Lung (tissue), 11 donors: ENCODE measurements at regions not wholly inside any gene's neighbourhood (a gene's known extent, or its start where the extent isn't known, plus 50 kb on each side); places are given as distances from the start of the nearest gene placed in this dataset.

Experiments
- ATAC-seq: fragments of 200-7000 bp; cut with Tn5 transposase; one replicate; pipeline ENCODE4 v1.9.1; 2020; ENCODE audit warnings: moderate number of reproducible peaks; ENCODE audit not compliant: insufficient read depth, low FRiP score
- DNase-seq, 3 donors: peaks; one replicate each; pipeline ENCODE4 v3.0.0-alpha.2; 2013 to 2017
- H3K27ac ChIP-seq, 2 donors: one replicate each; pipeline ENCODE4 v1.5.1; 2013; ENCODE audit warnings: mild to moderate bottlenecking in 2 of 2, moderate library complexity in 2 of 2, control low read depth in 1 of 2, inconsistent platforms in 1 of 2, low read depth in 1 of 2, low read length in 1 of 2
- H3K27me3 ChIP-seq, 3 donors: one replicate each; pipeline ENCODE4 v1.5.1; 2013; ENCODE audit warnings: low read length in 2 of 3; ENCODE audit not compliant: control insufficient read depth in 3 of 3, insufficient read depth in 3 of 3
- H3K36me3 ChIP-seq, 4 donors: one replicate each; pipeline ENCODE4 v1.5.1; 2013; ENCODE audit warnings: low read length in 4 of 4, mild to moderate bottlenecking in 1 of 4, moderate library complexity in 1 of 4; ENCODE audit not compliant: control insufficient read depth in 4 of 4, insufficient read depth in 4 of 4
- H3K4me1 ChIP-seq, 5 donors: one replicate each; pipeline ENCODE4 v1.5.1; 2013; ENCODE audit warnings: low read length in 5 of 5, mild to moderate bottlenecking in 2 of 5, moderate library complexity in 1 of 5; ENCODE audit not compliant: control insufficient read depth in 5 of 5, insufficient read depth in 5 of 5
- H3K4me3 ChIP-seq: one replicate; pipeline ENCODE4 v1.5.1; 2013; ENCODE audit warnings: mild to moderate bottlenecking, control low read depth, moderate library complexity
- H3K9ac ChIP-seq, 2 donors: one replicate each; pipeline ENCODE4 v1.5.1; 2013; ENCODE audit warnings: low read length in 2 of 2, control low read depth in 1 of 2; ENCODE audit not compliant: insufficient read depth in 1 of 2
- H3K9me3 ChIP-seq, 4 donors: one replicate each; pipeline ENCODE4 v1.5.1; 2013; ENCODE audit warnings: low read length in 3 of 4, mild to moderate bottlenecking in 1 of 4, moderate library complexity in 1 of 4; ENCODE audit not compliant: control insufficient read depth in 4 of 4, insufficient read depth in 3 of 4
- WGBS, 2 donors: extraction: QIAGEN DNeasy Blood & Tissue Kit; methylation state at CpG; one replicate each; pipeline ENCODE4 v1.1.7; 2013; 5-methylcytosine and 5-hydroxymethylcytosine counted together
- TF ChIP-seq, protein P1 (sequence below): IDR thresholded peaks from 2 replicates; pipeline ENCODE4 v1.5.1; 2012; ENCODE audit warnings: mild to moderate bottlenecking; ENCODE audit errors: control extremely low read depth, extremely low read depth
- donor health status: control.
- donor health status: control.
- donor health status: Bipolar disorder and iron deficiency.
- donor health status: healthy.
- donor health status: DM: yes; HTN: yes; CAD: no.

GRCh38 chr10:9291081-9291480, 1236.6 kb downstream of the GATA3 start:
- DNase-seq = no peak
- Histone ChIP-seq H3K36me3 (no peaks in the 10 kb centered on the region), H3K27me3 (peaks cover 0 to 2% (median 0%) of the 10 kb centered on the region in 3 donors), H3K27ac (no peak overlapping the region), H3K4me1 (no peaks in the 10 kb centered on the region), H3K9ac (no peak overlapping the region), H3K9me3 (no peaks in the 10 kb centered on the region), H3K4me3 (no peak overlapping the region)
- WGBS, 2 donors = 34 to 39% methylated on average over 1 of the region's 1 CpG
- ATAC-seq = no peak
- TF ChIP-seq, protein P1, sequence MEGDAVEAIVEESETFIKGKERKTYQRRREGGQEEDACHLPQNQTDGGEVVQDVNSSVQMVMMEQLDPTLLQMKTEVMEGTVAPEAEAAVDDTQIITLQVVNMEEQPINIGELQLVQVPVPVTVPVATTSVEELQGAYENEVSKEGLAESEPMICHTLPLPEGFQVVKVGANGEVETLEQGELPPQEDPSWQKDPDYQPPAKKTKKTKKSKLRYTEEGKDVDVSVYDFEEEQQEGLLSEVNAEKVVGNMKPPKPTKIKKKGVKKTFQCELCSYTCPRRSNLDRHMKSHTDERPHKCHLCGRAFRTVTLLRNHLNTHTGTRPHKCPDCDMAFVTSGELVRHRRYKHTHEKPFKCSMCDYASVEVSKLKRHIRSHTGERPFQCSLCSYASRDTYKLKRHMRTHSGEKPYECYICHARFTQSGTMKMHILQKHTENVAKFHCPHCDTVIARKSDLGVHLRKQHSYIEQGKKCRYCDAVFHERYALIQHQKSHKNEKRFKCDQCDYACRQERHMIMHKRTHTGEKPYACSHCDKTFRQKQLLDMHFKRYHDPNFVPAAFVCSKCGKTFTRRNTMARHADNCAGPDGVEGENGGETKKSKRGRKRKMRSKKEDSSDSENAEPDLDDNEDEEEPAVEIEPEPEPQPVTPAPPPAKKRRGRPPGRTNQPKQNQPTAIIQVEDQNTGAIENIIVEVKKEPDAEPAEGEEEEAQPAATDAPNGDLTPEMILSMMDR = no peak

GRCh38 chr10:9294132-9294663, 1239.7 kb downstream of the GATA3 start:
- no peaks in the 10 kb centered on the region for H3K9me3 ChIP-seq
- DNase-seq = no peak
- no peaks in the 10 kb centered on the region for H3K4me1 ChIP-seq
- TF ChIP-seq, protein P1 = no peak
- ATAC-seq = no peak
- peaks cover 0 to 2% (median 0%) of the 10 kb centered on the region in 3 donors for H3K27me3 ChIP-seq
- H3K9ac ChIP-seq = no peak overlapping the region
- no peak overlapping the region for H3K27ac ChIP-seq
- H3K36me3 ChIP-seq = no peaks in the 10 kb centered on the region
- no peak overlapping the region for H3K4me3 ChIP-seq
- WGBS, 2 donors = 56 to 65% methylated on average over 4 of the region's 4 CpGs

GRCh38 chr10:9294865-9295264, 1240.4 kb downstream of the GATA3 start:
- H3K9me3 ChIP-seq = no peaks in the 10 kb centered on the region
- ATAC-seq (no peak), DNase-seq (no peak)
- 76 to 100% methylated on average over 1 of the region's 1 CpG for WGBS, 2 donors
- peaks cover 0 to 2% (median 0%) of the 10 kb centered on the region in 3 donors for H3K27me3 ChIP-seq
- H3K9ac ChIP-seq = no peak overlapping the region
- H3K4me1 ChIP-seq = no peaks in the 10 kb centered on the region
- no peak overlapping the region for H3K4me3 ChIP-seq
- TF ChIP-seq, protein P1 = no peak
- H3K36me3 ChIP-seq = no peaks in the 10 kb centered on the region
- H3K27ac ChIP-seq = no peak overlapping the region

DNA sequence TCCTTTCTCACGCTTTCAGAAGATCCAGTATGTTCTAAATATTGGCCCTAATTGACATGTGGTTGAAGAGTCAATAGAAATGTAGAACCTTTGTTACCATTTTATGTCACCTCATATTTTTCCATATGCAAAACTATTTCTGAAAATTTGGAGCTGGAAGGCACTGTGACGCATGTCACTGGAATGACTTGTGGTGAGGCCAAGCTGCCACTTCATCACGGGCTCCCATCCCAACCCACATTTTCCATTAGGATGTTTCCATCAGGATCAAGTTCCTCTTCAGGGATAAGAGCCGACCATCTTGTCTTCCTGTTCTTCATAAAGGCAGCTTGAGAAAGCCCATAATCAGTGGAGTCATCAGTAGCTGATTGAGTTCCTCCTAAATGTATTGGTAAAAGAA, 1241.7 kb downstream of the GATA3 start:
- Histone ChIP-seq H3K36me3 (no peaks in the 10 kb centered on the region), H3K27ac (no peak overlapping the region), H3K9ac (no peak overlapping the region), H3K4me1 (no peaks in the 10 kb centered on the region), H3K4me3 (no peak overlapping the region), H3K27me3 (peaks cover 0 to 2% (median 0%) of the 10 kb centered on the region in 3 donors), H3K9me3 (no peaks in the 10 kb centered on the region)
- ATAC-seq (no peak), DNase-seq (no peak)
- 81% methylated on average over 4 of the region's 4 CpGs for WGBS, 2 donors
- TF ChIP-seq, protein P1 = no peak
